Keratinocyte (primary cell): ENCODE measurements at regions not wholly inside any gene's neighbourhood (a gene's known extent, or its start where the extent isn't known, plus 50 kb on each side); places are given as distances from the start of the nearest gene placed in this dataset.

ENCODE experiments used
- DNase-seq: peaks from one replicate; pipeline ENCODE4 v3.0.0-alpha.2; 2011; ENCODE audit warnings: low read depth, missing footprints, low spot score
- FAIRE-seq: peaks from 2 replicates; lab custom pipeline; 2011; peaks lifted over from hg19 to GRCh38; lab: Jason Lieb, UNC
- H2AFZ ChIP-seq: 2 replicates; pipeline ENCODE4 v1.6.0; 2012; ENCODE audit warnings: low read length, control low read depth, inconsistent platforms; ENCODE audit not compliant: control insufficient read depth
- H3K27ac ChIP-seq: 2 replicates; pipeline ENCODE4 v1.5.1; 2011; ENCODE audit warnings: low read length; ENCODE audit not compliant: control insufficient read depth, insufficient read depth
- H3K27me3 ChIP-seq: 3 replicates; pipeline ENCODE4 v1.6.0; 2011; ENCODE audit warnings: low read length; ENCODE audit not compliant: control insufficient read depth, insufficient read depth; ENCODE audit errors: extremely low read depth
- H3K36me3 ChIP-seq, 2 experiments: 2 replicates in 1 of 2; 3 replicates in 1 of 2; pipeline ENCODE4 v1.5.1; 2011; ENCODE audit warnings: low read length in 2 of 2, mild to moderate bottlenecking in 1 of 2; ENCODE audit not compliant: control insufficient read depth in 2 of 2, insufficient read depth in 2 of 2; ENCODE audit errors: extremely low read depth in 1 of 2
- H3K4me1 ChIP-seq: 3 replicates; pipeline ENCODE4 v1.5.1; 2011; ENCODE audit warnings: low read length; ENCODE audit not compliant: control insufficient read depth, insufficient read depth; ENCODE audit errors: extremely low read depth
- H3K4me2 ChIP-seq: 3 replicates; pipeline ENCODE4 v1.6.0; 2011; ENCODE audit warnings: low read depth, low read length; ENCODE audit not compliant: control insufficient read depth, insufficient read depth; ENCODE audit errors: extremely low read depth
- H3K4me3 ChIP-seq, 3 experiments: fragments of 200-600 bp in 1 of 3; sonication (generic) in 1 of 3; 2 replicates in 2 of 3; 3 replicates in 1 of 3; pipeline ENCODE4 v1.5.1; 2011 to 2016; ENCODE audit warnings: low read length in 3 of 3, mild to moderate bottlenecking in 3 of 3, control low read depth in 2 of 3, inconsistent platforms in 1 of 3, low read depth in 1 of 3, mixed read lengths in 1 of 3, mixed run types in 1 of 3, moderate library complexity in 1 of 3; ENCODE audit not compliant: control insufficient read depth in 2 of 3, insufficient read depth in 2 of 3; ENCODE audit errors: extremely low read depth in 1 of 3
- H3K79me2 ChIP-seq: 2 replicates; pipeline ENCODE4 v1.6.0; 2012; ENCODE audit warnings: low read length; ENCODE audit not compliant: control insufficient read depth, insufficient read depth
- H3K9ac ChIP-seq: 3 replicates; pipeline ENCODE4 v1.6.0; 2011; ENCODE audit warnings: low read length; ENCODE audit not compliant: control insufficient read depth, insufficient read depth; ENCODE audit errors: extremely low read depth
- H3K9me1 ChIP-seq: 3 replicates; pipeline ENCODE4 v1.6.0; 2011; ENCODE audit warnings: low read length; ENCODE audit not compliant: control insufficient read depth, insufficient read depth; ENCODE audit errors: extremely low read depth
- H3K9me3 ChIP-seq: 2 replicates; pipeline ENCODE4 v1.5.1; 2012; ENCODE audit warnings: low read depth, low read length; ENCODE audit not compliant: control insufficient read depth
- H4K20me1 ChIP-seq: 3 replicates; pipeline ENCODE4 v1.6.0; 2011; ENCODE audit warnings: low read length; ENCODE audit not compliant: control insufficient read depth, insufficient read depth; ENCODE audit errors: extremely low read depth
- CTCF ChIP-seq, 3 experiments: IDR thresholded peaks in 1 of 3; conservative IDR thresholded peaks in 1 of 3; optimal IDR thresholded peaks in 1 of 3; 2 replicates in 2 of 3; 3 replicates in 1 of 3; pipeline versions ENCODE3 to v1.5.1; 2011; ENCODE audit warnings: low read length in 3 of 3, mild to moderate bottlenecking in 3 of 3, moderate library complexity in 2 of 3, control low read depth in 1 of 3, inconsistent platforms in 1 of 3; ENCODE audit not compliant: insufficient read depth in 2 of 3; ENCODE audit errors: extremely low read depth in 1 of 3
- EZH2 ChIP-seq: IDR thresholded peaks from one replicate; pipeline ENCODE4 v1.6.1; 2012; ENCODE audit warnings: inconsistent platforms, mild to moderate bottlenecking, low read length, moderate library complexity
- dilution Hi-C: fragments of 300-500 bp; cut with MboI; formaldehyde crosslinking; loops from one replicate; pipeline ENCODE4 v1.7.0; 2020; ENCODE audit warnings: low sequenced_read_pairs; ENCODE audit not compliant: extremely low pct_ligation_motif_present

- peaks cover 0 to 5% of the 10 kb centered on the region in 2 experiments for H3K36me3 ChIP-seq
- DNase-seq (no peak), FAIRE-seq (no peak)
- no peak overlapping the region for H2AFZ ChIP-seq
- TF ChIP-seq EZH2 (no peak), CTCF (optimal IDR thresholded peaks at IDR 0.05 in 1 of 3, IDR thresholded peaks at IDR 0.05 in 1 of 3, conservative IDR thresholded peaks at IDR 0.05 in 1 of 3; ENCODE audit: extremely low read depth in 1 of 3, insufficient read depth in 2 of 3, low read length in 3 of 3) (no peak)
- no peaks in the 10 kb centered on the region for H3K9me3 ChIP-seq
- H3K27ac ChIP-seq, result no peak overlapping the region
- no peak overlapping the region for H3K9ac ChIP-seq
- H4K20me1 ChIP-seq, result peaks cover 4% of the 10 kb centered on the region
- dilution Hi-C loops, result no loop called here
- no peaks in the 10 kb centered on the region for H3K27me3 ChIP-seq
- peaks cover 14% of the 10 kb centered on the region for H3K4me1 ChIP-seq
- H3K4me3 ChIP-seq, result no peak overlapping the region
- peaks cover 61% of the 10 kb centered on the region for H3K79me2 ChIP-seq
- no peak overlapping the region for H3K4me2 ChIP-seq
- peaks cover 8% of the 10 kb centered on the region for H3K9me1 ChIP-seq
Measured at GRCh38 chr6:138567052-138567451, 67.8 kb upstream of the NHSL1 start.

GRCh38 chr6:138568997-138569396 lies 69.7 kb upstream of the NHSL1 start:
- DNase-seq, result no peak
- no peak for FAIRE-seq
- Histone ChIP-seq H3K79me2 (peaks cover 48% of the 10 kb centered on the region), H3K27me3 (no peaks in the 10 kb centered on the region), H4K20me1 (peaks cover 13% of the 10 kb centered on the region), H3K27ac (no peak overlapping the region), H3K36me3 (peaks cover 0 to 5% of the 10 kb centered on the region in 2 experiments), H3K4me2 (no peak overlapping the region), H3K4me3 (no peak overlapping the region), H3K9me3 (no peaks in the 10 kb centered on the region), H3K9me1 (peaks cover 4% of the 10 kb centered on the region), H2AFZ (no peak overlapping the region), H3K4me1 (peaks cover 19% of the 10 kb centered on the region), H3K9ac (no peak overlapping the region)
- no peak for TF ChIP-seq CTCF (optimal IDR thresholded peaks at IDR 0.05 in 1 of 3, IDR thresholded peaks at IDR 0.05 in 1 of 3, conservative IDR thresholded peaks at IDR 0.05 in 1 of 3; ENCODE audit: extremely low read depth in 1 of 3, insufficient read depth in 2 of 3, low read length in 3 of 3)
- TF ChIP-seq EZH2, result no peak
- dilution Hi-C loops, result no loop called here
